Brain microvascular endothelial cell (primary cell): ENCODE measurements at regions not wholly inside any gene's neighbourhood (a gene's known extent, or its start where the extent isn't known, plus 50 kb on each side); places are given as distances from the start of the nearest gene placed in this dataset.
A peak's percentile ranks its signal among the peaks of the same experiment; 100 is the strongest.

ENCODE experiments used
- DNase-seq: peaks from one replicate; pipeline ENCODE4 v3.0.0-alpha.2; 2020
- H3K27ac ChIP-seq: fragments of 250-450 bp; sonication (Bioruptor Pico); 2 replicates; pipeline ENCODE4 v1.5.1; 2020; ENCODE audit warnings: mild to moderate bottlenecking, moderate library complexity
- H3K27me3 ChIP-seq: fragments of 250-450 bp; sonication (Bioruptor Pico); replicated peaks from 2 replicates; pipeline ENCODE4 v1.5.1; 2020; ENCODE audit warnings: mild to moderate bottlenecking
- H3K36me3 ChIP-seq: fragments of 250-450 bp; sonication (Bioruptor Pico); replicated peaks from 2 replicates; pipeline ENCODE4 v1.5.1; 2020; ENCODE audit warnings: mild to moderate bottlenecking
- H3K4me3 ChIP-seq: 2 replicates; pipeline ENCODE4 v1.5.1; 2011; ENCODE audit warnings: low read depth, mild to moderate bottlenecking, control low read depth, low read length, moderate library complexity
- CTCF ChIP-seq: IDR thresholded peaks from 2 replicates; pipeline ENCODE4 v1.5.1; 2011; ENCODE audit warnings: low read depth, mild to moderate bottlenecking, moderate library complexity, low read length, control low read depth, inconsistent platforms; ENCODE audit errors: missing control alignments
- in situ Hi-C: cut with HindIII; loops from 2 replicates; pipeline ENCODE4 v1.10.0; 2017; ENCODE audit warnings: low sequenced_read_pairs, low pct_ligation_motif_present

- Histone ChIP-seq H3K27ac (no peak overlapping the region), H3K4me3 (no peak overlapping the region), H3K36me3 (no peaks in the 10 kb centered on the region), H3K27me3 (no peaks in the 10 kb centered on the region)
- in situ Hi-C loops = no loop called here
- TF ChIP-seq CTCF = no peak
- no peak for DNase-seq
These were observed 326.4 kb upstream of the PDE4D start for GRCh38 chr5:60219921-60220320.

- H3K27me3 ChIP-seq = no peaks in the 10 kb centered on the region
- no peak for DNase-seq
- H3K4me3 ChIP-seq = peak overlapping the region; percentile 29
- in situ Hi-C loops = no loop called here
- H3K27ac ChIP-seq = no peak overlapping the region
- H3K36me3 ChIP-seq = no peaks in the 10 kb centered on the region
- TF ChIP-seq CTCF = no peak
These were observed 317.3 kb upstream of the PDE4D start for GRCh38 chr5:60210810-60211209.

- DNase-seq = no peak
- no peaks in the 10 kb centered on the region for H3K27me3 ChIP-seq
- in situ Hi-C loops = no loop called here
- H3K27ac ChIP-seq = no peak overlapping the region
- no peaks in the 10 kb centered on the region for H3K36me3 ChIP-seq
- H3K4me3 ChIP-seq = no peak overlapping the region
- TF ChIP-seq CTCF = no peak
These were observed 315.8 kb upstream of the PDE4D start for GRCh38 chr5:60209146-60209840.

- Histone ChIP-seq H3K4me3 (no peak overlapping the region), H3K27me3 (no peaks in the 10 kb centered on the region), H3K27ac (no peak overlapping the region), H3K36me3 (no peaks in the 10 kb centered on the region)
- in situ Hi-C loops = no loop called here
- no peak for TF ChIP-seq CTCF
- no peak for DNase-seq
These were observed 315.2 kb upstream of the PDE4D start for GRCh38 chr5:60208716-60209115.

GRCh38 chr5:60207040-60207439 is 313.5 kb upstream of the PDE4D start:
- no peak for DNase-seq
- Histone ChIP-seq H3K4me3 (no peak overlapping the region), H3K27me3 (no peaks in the 10 kb centered on the region), H3K36me3 (no peaks in the 10 kb centered on the region), H3K27ac (no peak overlapping the region)
- in situ Hi-C loops = no loop called here
- TF ChIP-seq CTCF = no peak

GRCh38 chr5:60206234-60206633 is 312.7 kb upstream of the PDE4D start:
- H3K36me3 ChIP-seq = no peaks in the 10 kb centered on the region
- in situ Hi-C loops = no loop called here
- DNase-seq = no peak
- TF ChIP-seq CTCF = no peak
- no peak overlapping the region for H3K27ac ChIP-seq
- no peak overlapping the region for H3K4me3 ChIP-seq
- H3K27me3 ChIP-seq = no peaks in the 10 kb centered on the region
